ENCODE measurements at regions not wholly inside any gene's neighbourhood (a gene's known extent, or its start where the extent isn't known, plus 50 kb on each side); places are given as distances from the start of the nearest gene placed in this dataset.

- H3K9me3 ChIP-seq = no peaks in the 10 kb centered on the region
- TF ChIP-seq POLR2AphosphoS5 (IDR thresholded peaks at IDR 0.05) = no peak
- TF ChIP-seq CTCF (IDR thresholded peaks at IDR 0.05) = no peak
- TF ChIP-seq POLR2A (IDR thresholded peaks at IDR 0.05) = no peak
- TF ChIP-seq EP300 (IDR thresholded peaks at IDR 0.05) = no peak
- 33 to 47% (median 43%) methylated on average over 3 of the region's 3 CpGs for WGBS, 5 donors
- no peak for DNase-seq
- H3K4me1 ChIP-seq = no peaks in the 10 kb centered on the region
- no peaks in the 10 kb centered on the region for H3K36me3 ChIP-seq
- H3K27me3 ChIP-seq = no peaks in the 10 kb centered on the region
- no peak overlapping the region for H3K4me3 ChIP-seq
- no peak overlapping the region for H3K27ac ChIP-seq
- intact Hi-C loops (cut with DNase I; ENCODE audit: low total_unique reads) = no loop called here
These were observed 194.6 kb upstream of the EYA4 start for GRCh38 chr6:133046576-133046975.

- no peak overlapping the region for H3K27ac ChIP-seq
- H3K27me3 ChIP-seq = no peaks in the 10 kb centered on the region
- H3K4me3 ChIP-seq = no peak overlapping the region
- TF ChIP-seq CTCF (IDR thresholded peaks at IDR 0.05) = no peak
- no peak for TF ChIP-seq POLR2A (IDR thresholded peaks at IDR 0.05)
- no peak for TF ChIP-seq EP300 (IDR thresholded peaks at IDR 0.05)
- TF ChIP-seq POLR2AphosphoS5 (IDR thresholded peaks at IDR 0.05) = no peak
- no peaks in the 10 kb centered on the region for H3K4me1 ChIP-seq
- no peak for DNase-seq
- intact Hi-C loops (cut with DNase I; ENCODE audit: low total_unique reads) = no loop called here
- H3K36me3 ChIP-seq = no peaks in the 10 kb centered on the region
- no peaks in the 10 kb centered on the region for H3K9me3 ChIP-seq
- 79 to 88% (median 81%) methylated on average over 5 of the region's 5 CpGs for WGBS, 5 donors
These were observed 194.0 kb upstream of the EYA4 start for GRCh38 chr6:133047065-133047665.

GRCh38 chr6:133047706-133048105 is 193.5 kb upstream of the EYA4 start:
- Histone ChIP-seq H3K4me1 (no peaks in the 10 kb centered on the region), H3K27ac (no peak overlapping the region), H3K36me3 (no peaks in the 10 kb centered on the region), H3K4me3 (no peak overlapping the region), H3K9me3 (no peaks in the 10 kb centered on the region), H3K27me3 (no peaks in the 10 kb centered on the region)
- intact Hi-C loops (cut with DNase I; ENCODE audit: low total_unique reads) = no loop called here
- 71 to 85% (median 76%) methylated on average over 1 of the region's 1 CpG for WGBS, 5 donors
- TF ChIP-seq POLR2AphosphoS5 (IDR thresholded peaks at IDR 0.05) (no peak), POLR2A (IDR thresholded peaks at IDR 0.05) (no peak)
- no peak for DNase-seq

GRCh38 chr6:133051240-133051639 is 189.9 kb upstream of the EYA4 start:
- H3K9me3 ChIP-seq = no peaks in the 10 kb centered on the region
- H3K4me1 ChIP-seq = no peaks in the 10 kb centered on the region
- H3K4me3 ChIP-seq = no peak overlapping the region
- no peaks in the 10 kb centered on the region for H3K36me3 ChIP-seq
- DNase-seq = no peak
- H3K27ac ChIP-seq = no peak overlapping the region
- TF ChIP-seq POLR2A (IDR thresholded peaks at IDR 0.05) (no peak), POLR2AphosphoS5 (IDR thresholded peaks at IDR 0.05) (no peak), CTCF (IDR thresholded peaks at IDR 0.05) (no peak), EP300 (IDR thresholded peaks at IDR 0.05) (no peak)
- H3K27me3 ChIP-seq = no peaks in the 10 kb centered on the region
- intact Hi-C loops (cut with DNase I; ENCODE audit: low total_unique reads) = no loop called here
- WGBS, 5 donors = 61 to 72% (median 66%) methylated on average over 6 of the region's 6 CpGs

- H3K9me3 ChIP-seq = no peaks in the 10 kb centered on the region
- intact Hi-C loops (cut with DNase I; ENCODE audit: low total_unique reads) = no loop called here
- 94 to 100% (median 97%) methylated on average over 2 of the region's 2 CpGs for WGBS, 5 donors
- H3K4me1 ChIP-seq = no peaks in the 10 kb centered on the region
- no peak overlapping the region for H3K27ac ChIP-seq
- no peaks in the 10 kb centered on the region for H3K36me3 ChIP-seq
- no peak for TF ChIP-seq POLR2AphosphoS5 (IDR thresholded peaks at IDR 0.05)
- no peak for TF ChIP-seq POLR2A (IDR thresholded peaks at IDR 0.05)
- TF ChIP-seq CTCF (IDR thresholded peaks at IDR 0.05) = no peak
- no peak overlapping the region for H3K4me3 ChIP-seq
- no peak for DNase-seq
- H3K27me3 ChIP-seq = no peaks in the 10 kb centered on the region
These were observed 188.7 kb upstream of the EYA4 start for GRCh38 chr6:133052465-133052864.
